GM12892 (cell line): ENCODE measurements at regions not wholly inside any gene's neighbourhood (a gene's known extent, or its start where the extent isn't known, plus 50 kb on each side); places are given as distances from the start of the nearest gene placed in this dataset.
"Not testable (repeated sequence)": the region's sequence is repeated elsewhere in the genome, so short reads cannot be mapped to it uniquely, and the experiment has no call there.

Source experiments
- DNase-seq: peaks from one replicate; pipeline ENCODE4 v3.0.0; 2011; ENCODE audit not compliant: insufficient read length
- FAIRE-seq: peaks from 2 replicates; lab custom pipeline; 2011; peaks lifted over from hg19 to GRCh38; lab: Jason Lieb, UNC
- POLR2A ChIP-seq: IDR thresholded peaks from 2 replicates; pipeline ENCODE4 v1.6.1; 2011; ENCODE audit warnings: low read depth, low read length, control low read depth
- POLR2AphosphoS5 ChIP-seq: IDR thresholded peaks from 2 replicates; pipeline ENCODE4 v1.6.1; 2011; ENCODE audit warnings: low read depth, low read length, control low read depth
- TAF1 ChIP-seq: IDR thresholded peaks from 2 replicates; pipeline ENCODE4 v1.6.1; 2011; ENCODE audit warnings: low read depth, mild to moderate bottlenecking, control low read depth, low read length, borderline replicate concordance

GRCh38 chr5:82635561-82636288 lies 357.6 kb upstream of the RPS23 start:
- DNase-seq (no peak), FAIRE-seq (no peak)
- TF ChIP-seq POLR2AphosphoS5 (no peak), POLR2A (no peak), TAF1 (no peak)

GRCh38 chr5:82628364-82628910 lies 350.3 kb upstream of the RPS23 start:
- TF ChIP-seq POLR2A (no peak), TAF1 (no peak), POLR2AphosphoS5 (no peak)
- DNase-seq = no peak
- FAIRE-seq = no peak

- DNase-seq, FAIRE-seq: not testable (repeated sequence)
Observed at GRCh38 chr5:82626905-82627591, 348.9 kb upstream of the RPS23 start.

GRCh38 chr5:82626012-82626411 lies 347.9 kb upstream of the RPS23 start:
- FAIRE-seq, DNase-seq: not testable (repeated sequence)

GRCh38 chr5:82624062-82624461 lies 345.9 kb upstream of the RPS23 start:
- DNase-seq (no peak), FAIRE-seq (no peak)
- TF ChIP-seq TAF1 = no peak
- no peak for TF ChIP-seq POLR2A
- TF ChIP-seq POLR2AphosphoS5 = no peak

GRCh38 chr5:82622711-82623514 lies 344.8 kb upstream of the RPS23 start:
- FAIRE-seq (no peak), DNase-seq (no peak)

GRCh38 chr5:82622205-82622604 lies 344.1 kb upstream of the RPS23 start:
- DNase-seq (no peak), FAIRE-seq (no peak)
- TF ChIP-seq POLR2AphosphoS5 (no peak), POLR2A (no peak), TAF1 (no peak)

More at GRCh38 chr5:82622711-82623514, 344.8 kb upstream of the RPS23 start:
- TF ChIP-seq TAF1 (no peak), POLR2AphosphoS5 (no peak), POLR2A (no peak)

- no peak for FAIRE-seq
- no peak for DNase-seq
- no peak for TF ChIP-seq TAF1
- TF ChIP-seq POLR2A = no peak
- no peak for TF ChIP-seq POLR2AphosphoS5
Observed at GRCh38 chr5:82620957-82621600, 342.9 kb upstream of the RPS23 start.

- TF ChIP-seq POLR2A (no peak), TAF1 (no peak), POLR2AphosphoS5 (no peak)
- DNase-seq (no peak), FAIRE-seq (no peak)
Observed at GRCh38 chr5:82619097-82619496, 340.9 kb upstream of the RPS23 start.

- FAIRE-seq (no peak), DNase-seq (no peak)
Observed at GRCh38 chr5:82614706-82615105, 336.6 kb upstream of the RPS23 start.

GRCh38 chr5:82613891-82614290 lies 335.7 kb upstream of the RPS23 start:
- FAIRE-seq = no peak
- no peak for DNase-seq
- TF ChIP-seq POLR2AphosphoS5 = no peak
- TF ChIP-seq POLR2A = no peak
- no peak for TF ChIP-seq TAF1

More at GRCh38 chr5:82614706-82615105, 336.6 kb upstream of the RPS23 start:
- TF ChIP-seq POLR2AphosphoS5 = no peak
- no peak for TF ChIP-seq POLR2A
- no peak for TF ChIP-seq TAF1
